IMR-90 (cell line): ENCODE measurements at regions not wholly inside any gene's neighbourhood (a gene's known extent, or its start where the extent isn't known, plus 50 kb on each side); places are given as distances from the start of the nearest gene placed in this dataset.

Experiments used
- ATAC-seq: fragments of 200-7000 bp; cut with Tn5 transposase; 2 replicates; pipeline ENCODE4 v1.9.1; 2020; ENCODE audit warnings: low read depth, mild to moderate bottlenecking, moderate library complexity
- BruUV-seq: library from RNA; stranded (reverse); fragments of 400-500 nt; replicated peaks from 2 replicates; lab custom pipeline; 2021; lab: Mats Ljungman, UMichigan
- CTCF ChIA-PET: fragments of 300-600 bp; formaldehyde crosslinking; extraction: SDS; loops from one replicate; lab custom pipeline; 2021; ENCODE audit warnings: antibody characterized with exemption; lab: Yijun Ruan, JAX
- POLR2A ChIA-PET: fragments of 300-600 bp; sonication (Branson Sonifier 250); formaldehyde crosslinking; loops from one replicate; lab custom pipeline; 2022; ENCODE audit warnings: antibody characterized with exemption; ENCODE audit not compliant: unreplicated experiment; lab: Charles Lee
- DNase-seq: peaks from one replicate; pipeline ENCODE4 v3.0.0; 2013
- H2AFZ ChIP-seq: replicated peaks from 2 replicates; pipeline ENCODE3; 2013; ENCODE audit warnings: low read length, mild to moderate bottlenecking; ENCODE audit not compliant: poor library complexity
- H2AK5ac ChIP-seq: 2 replicates; pipeline ENCODE4 v1.6.1; 2013; ENCODE audit warnings: low read depth, low read length, inconsistent platforms
- H2AK9ac ChIP-seq: replicated peaks from 2 replicates; pipeline ENCODE3; 2013; ENCODE audit warnings: mild to moderate bottlenecking, low read depth, low read length, moderate library complexity; ENCODE audit not compliant: poor library complexity
- H2BK120ac ChIP-seq: 2 replicates; pipeline ENCODE4 v1.6.1; 2013; ENCODE audit warnings: low read depth, low read length, inconsistent platforms
- H2BK15ac ChIP-seq: 3 replicates; pipeline ENCODE4 v1.6.1; 2013; ENCODE audit warnings: low read depth, low read length, inconsistent platforms
- H2BK20ac ChIP-seq: 2 replicates; pipeline ENCODE4 v1.6.1; 2013; ENCODE audit warnings: low read depth, mild to moderate bottlenecking, inconsistent platforms, low read length, moderate library complexity
- H2BK5ac ChIP-seq: 2 replicates; pipeline ENCODE4 v1.6.1; 2013; ENCODE audit warnings: mild to moderate bottlenecking, low read depth, low read length, inconsistent platforms; ENCODE audit not compliant: poor library complexity, severe bottlenecking
- H3K14ac ChIP-seq: replicated peaks from 2 replicates; pipeline ENCODE4 v1.6.1; 2013; ENCODE audit warnings: low read depth, low read length, inconsistent platforms
- H3K18ac ChIP-seq: 2 replicates; pipeline ENCODE4 v1.6.1; 2013; ENCODE audit warnings: low read depth, low read length, control low read depth
- H3K23ac ChIP-seq: 2 replicates; pipeline ENCODE4 v1.6.1; 2013; ENCODE audit warnings: low read depth, low read length, inconsistent platforms
- H3K27ac ChIP-seq: 2 replicates; pipeline ENCODE4 v1.5.1; 2013; ENCODE audit warnings: mild to moderate bottlenecking, control low read depth, low read length; ENCODE audit not compliant: insufficient read depth
- H3K27me3 ChIP-seq: 2 replicates; pipeline ENCODE4 v1.6.1; 2013; ENCODE audit warnings: low read length; ENCODE audit not compliant: control insufficient read depth, insufficient read depth
- H3K36me3 ChIP-seq: 2 replicates; pipeline ENCODE4 v1.6.1; 2013; ENCODE audit warnings: low read length, mixed read lengths; ENCODE audit not compliant: control insufficient read depth, insufficient read depth
- H3K4ac ChIP-seq: 2 replicates; pipeline ENCODE4 v1.6.1; 2013; ENCODE audit warnings: low read depth, low read length, inconsistent platforms
- H3K4me1 ChIP-seq: 2 replicates; pipeline ENCODE4 v1.6.1; 2013; ENCODE audit warnings: low read length, mixed read lengths; ENCODE audit not compliant: control insufficient read depth, insufficient read depth
- H3K4me2 ChIP-seq: 2 replicates; pipeline ENCODE4 v1.6.1; 2013; ENCODE audit warnings: low read depth, mild to moderate bottlenecking, control low read depth, low read length, moderate library complexity
- H3K4me3 ChIP-seq: 2 replicates; pipeline ENCODE4 v1.5.1; 2013; ENCODE audit warnings: low read depth, mild to moderate bottlenecking, control low read depth, low read length, moderate library complexity; ENCODE audit not compliant: insufficient read depth
- H3K56ac ChIP-seq: 2 replicates; pipeline ENCODE4 v1.6.1; 2013; ENCODE audit warnings: low read length, inconsistent platforms; ENCODE audit not compliant: insufficient read depth; ENCODE audit errors: extremely low read depth
- H3K79me1 ChIP-seq, 2 experiments: 2 replicates each; pipeline ENCODE4 v1.6.1; 2013; ENCODE audit warnings: low read length in 2 of 2, inconsistent platforms in 1 of 2, low read depth in 1 of 2
- H3K9ac ChIP-seq: 2 replicates; pipeline ENCODE4 v1.6.1; 2013; ENCODE audit warnings: low read depth, low read length, control low read depth
- H3K9me1 ChIP-seq: 2 replicates; pipeline ENCODE4 v1.6.1; 2013; ENCODE audit warnings: low read length, inconsistent platforms; ENCODE audit not compliant: insufficient read depth
- H3K9me3 ChIP-seq: 2 replicates; pipeline ENCODE4 v1.6.1; 2013; ENCODE audit warnings: low read length; ENCODE audit not compliant: control insufficient read depth, insufficient read depth
- H4K20me1 ChIP-seq: 2 replicates; pipeline ENCODE4 v1.6.1; 2013; ENCODE audit warnings: low read length, inconsistent platforms; ENCODE audit not compliant: insufficient read depth
- H4K5ac ChIP-seq: 2 replicates; pipeline ENCODE4 v1.6.1; 2013; ENCODE audit warnings: mild to moderate bottlenecking, low read depth, low read length, control low read depth
- H4K8ac ChIP-seq, 2 experiments: 2 replicates each; pipeline ENCODE4 v1.6.1; 2013; ENCODE audit warnings: low read depth in 2 of 2, low read length in 2 of 2, control low read depth in 1 of 2, inconsistent platforms in 1 of 2
- H4K91ac ChIP-seq: 2 replicates; pipeline ENCODE4 v1.6.1; 2013; ENCODE audit warnings: low read depth, low read length, inconsistent platforms; ENCODE audit not compliant: insufficient read depth
- BHLHE40 ChIP-seq: fragments of 150-350 bp; IDR thresholded peaks from 2 replicates; pipeline ENCODE4 v1.6.1; 2016; ENCODE audit warnings: mild to moderate bottlenecking, low read depth, low read length
- CEBPB ChIP-seq: IDR thresholded peaks from 2 replicates; pipeline ENCODE4 v1.6.1; 2012; ENCODE audit warnings: low read depth, low read length, improper control_type of control experiment
- CHD1 ChIP-seq: IDR thresholded peaks from 2 replicates; pipeline ENCODE4 v1.6.1; 2012; ENCODE audit warnings: low read depth, low read length, improper control_type of control experiment
- FOS ChIP-seq: fragments of 150-350 bp; IDR thresholded peaks from 2 replicates; pipeline ENCODE4 v1.6.1; 2016; ENCODE audit warnings: low read depth, low read length
- MAZ ChIP-seq: IDR thresholded peaks from 2 replicates; pipeline ENCODE4 v1.6.1; 2012; ENCODE audit warnings: low read depth, mild to moderate bottlenecking, low read length, improper control_type of control experiment, moderate library complexity, borderline replicate concordance
- MXI1 ChIP-seq: IDR thresholded peaks from 2 replicates; pipeline ENCODE4 v1.6.1; 2012; ENCODE audit warnings: low read depth, mild to moderate bottlenecking, low read length, moderate library complexity, borderline replicate concordance
- NFE2L2 ChIP-seq: fragments of 150-350 bp; IDR thresholded peaks from 2 replicates; pipeline ENCODE4 v1.6.1; 2016; ENCODE audit warnings: low read depth, mild to moderate bottlenecking, low read length
- POLR2A ChIP-seq: IDR thresholded peaks from 2 replicates; pipeline ENCODE4 v1.6.1; 2012; ENCODE audit warnings: mild to moderate bottlenecking, low read depth, low read length
- RAD21 ChIP-seq: IDR thresholded peaks from 2 replicates; pipeline ENCODE4 v1.6.1; 2012; ENCODE audit warnings: low read length, improper control_type of control experiment
- RFX5 ChIP-seq: IDR thresholded peaks from 2 replicates; pipeline ENCODE4 v1.8.0; 2012; ENCODE audit warnings: low read depth, mild to moderate bottlenecking, low read length, moderate library complexity
- USF2 ChIP-seq: fragments of 150-350 bp; IDR thresholded peaks from 2 replicates; pipeline ENCODE4 v1.6.1; 2017; ENCODE audit warnings: mild to moderate bottlenecking, antibody characterized with exemption, low read length, low read depth
- WGBS, 2 experiments: methylation state at CpG; one replicate each; pipeline versions ENCODE4 v1.1.5 to v1.1.7; 2013; ENCODE audit warnings: missing lambda C conversion rate in 2 of 2; ENCODE audit not compliant: insufficient read length in 1 of 2; ENCODE audit errors: extremely low coverage in 2 of 2; 5-methylcytosine and 5-hydroxymethylcytosine counted together
- dilution Hi-C: fragments of 300-500 bp; cut with HindIII; formaldehyde crosslinking; loops from one replicate; pipeline ENCODE4 v1.14.3; 2018; ENCODE audit warnings: low sequenced_read_pairs; ENCODE audit not compliant: unreplicated experiment
- in situ Hi-C: fragments of 300-500 bp; cut with MboI; formaldehyde crosslinking; loops from 3 replicates; pipeline ENCODE4 v1.14.3; 2019; ENCODE audit warnings: low sequenced_read_pairs, inconsistent platforms, mixed read lengths
- intact Hi-C: fragments of 100-400 bp; cut with micrococcal nuclease; formaldehyde crosslinking; loops from 2 replicates; pipeline ENCODE4 v1.10.0; 2022

DNA sequence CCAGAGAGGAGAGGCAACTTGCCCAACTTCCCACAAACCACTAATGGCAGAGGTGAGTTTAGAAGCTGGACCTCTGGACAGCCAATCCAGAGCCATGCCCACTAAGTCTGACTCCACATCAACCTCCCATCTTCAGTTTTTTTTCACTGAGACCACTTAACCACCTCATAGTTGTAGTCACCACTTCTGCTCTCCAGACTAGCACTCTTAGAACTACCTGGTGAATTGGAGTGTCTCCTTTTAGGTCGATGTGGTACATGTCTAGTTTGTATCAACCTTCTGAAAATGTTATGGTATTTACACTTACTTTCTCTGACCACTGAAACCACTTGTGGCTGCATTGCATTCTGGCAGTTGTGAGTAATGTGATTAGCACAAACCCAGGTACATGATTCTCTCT, 743.6 kb upstream of the FANCL start:
- Histone ChIP-seq H3K4ac (no peak overlapping the region), H3K79me1 (no peaks in the 10 kb centered on the region), H3K9me3 (no peaks in the 10 kb centered on the region), H3K23ac (no peak overlapping the region), H3K14ac (no peak overlapping the region), H2BK15ac (no peak overlapping the region), H3K56ac (no peak overlapping the region), H4K5ac (no peak overlapping the region), H4K20me1 (no peaks in the 10 kb centered on the region), H3K27me3 (no peaks in the 10 kb centered on the region; the same call in 1 of the 2 replicates), H3K9me1 (no peaks in the 10 kb centered on the region), H3K27ac (no peak overlapping the region), H4K91ac (no peak overlapping the region), H2AK9ac (no peak overlapping the region), H3K18ac (no peak overlapping the region), H2BK120ac (no peak overlapping the region), H3K4me2 (no peak overlapping the region), H3K9ac (no peak overlapping the region), H3K4me3 (no peak overlapping the region), H3K4me1 (no peaks in the 10 kb centered on the region), H2AK5ac (no peak overlapping the region), H3K36me3 (no peaks in the 10 kb centered on the region), H2BK20ac (no peak overlapping the region), H2BK5ac (no peak overlapping the region), H2AFZ (no peak overlapping the region), H4K8ac (no peak overlapping the region)
- POLR2A ChIA-PET: no interaction called here
- no peak for ATAC-seq
- dilution Hi-C loops (no loop called here), in situ Hi-C loops (no loop called here), intact Hi-C loops (no loop called here)
- DNase-seq: no peak
- no TSS peak for BruUV-seq
- CTCF ChIA-PET: no interaction called here
- no peak for TF ChIP-seq RAD21
- TF ChIP-seq BHLHE40: no peak
- no peak for TF ChIP-seq CHD1
- no peak for TF ChIP-seq POLR2A
- TF ChIP-seq MAZ: no peak
- no peak for TF ChIP-seq USF2
- no peak for TF ChIP-seq MXI1
- no peak for TF ChIP-seq CEBPB
- no peak for TF ChIP-seq FOS
- TF ChIP-seq RFX5: no peak
- no peak for TF ChIP-seq NFE2L2
- no CpG with 5 or more reads among the region's 1 CpG for WGBS, 2 experiments
